ENCODE measurements at regions not wholly inside any gene's neighbourhood (a gene's known extent, or its start where the extent isn't known, plus 50 kb on each side); places are given as distances from the start of the nearest gene placed in this dataset.

GRCh38 chrX:45755703-45756102 is 555.0 kb upstream of the DIPK2B start:
- Histone ChIP-seq H3K27me3 (no peaks in the 10 kb centered on the region), H3K4me3 (no peak overlapping the region), H3K4me1 (no peaks in the 10 kb centered on the region), H3K36me3 (no peaks in the 10 kb centered on the region), H3K9me3 (no peaks in the 10 kb centered on the region), H3K27ac (no peak overlapping the region)
- intact Hi-C loops (cut with DNase I): no loop called here
- 25% methylated on average over 2 of the region's 2 CpGs for WGBS (ENCODE audit: insufficient coverage, low coverage, low lambda C conversion rate, missing lambda C conversion rate)
- ATAC-seq (no peak), DNase-seq (no peak)
- TF ChIP-seq CTCF (IDR thresholded peaks at IDR 0.05): no peak
- no peak for TF ChIP-seq POLR2A (IDR thresholded peaks at IDR 0.05)

- Histone ChIP-seq H3K36me3 (no peaks in the 10 kb centered on the region), H3K27me3 (no peaks in the 10 kb centered on the region), H3K27ac (no peak overlapping the region), H3K9me3 (no peaks in the 10 kb centered on the region), H3K4me3 (no peak overlapping the region), H3K4me1 (no peaks in the 10 kb centered on the region)
- DNase-seq (no peak), ATAC-seq (no peak)
- 42% methylated on average over 3 of the region's 3 CpGs for WGBS (ENCODE audit: insufficient coverage, low coverage, low lambda C conversion rate, missing lambda C conversion rate)
- intact Hi-C loops (cut with DNase I): no loop called here
- TF ChIP-seq CTCF (IDR thresholded peaks at IDR 0.05): no peak
- no peak for TF ChIP-seq POLR2A (IDR thresholded peaks at IDR 0.05)
These were observed 550.5 kb upstream of the DIPK2B start for GRCh38 chrX:45751156-45751555.

GRCh38 chrX:45750639-45751038 is 550.0 kb upstream of the DIPK2B start:
- Histone ChIP-seq H3K27me3 (no peaks in the 10 kb centered on the region), H3K4me3 (no peak overlapping the region), H3K27ac (no peak overlapping the region), H3K36me3 (no peaks in the 10 kb centered on the region), H3K9me3 (no peaks in the 10 kb centered on the region), H3K4me1 (no peaks in the 10 kb centered on the region)
- intact Hi-C loops (cut with DNase I): no loop called here
- no peak for ATAC-seq
- WGBS (ENCODE audit: insufficient coverage, low coverage, low lambda C conversion rate, missing lambda C conversion rate): 41% methylated on average over 4 of the region's 5 CpGs
- no peak for TF ChIP-seq CTCF (IDR thresholded peaks at IDR 0.05)
- TF ChIP-seq POLR2A (IDR thresholded peaks at IDR 0.05): no peak
- no peak for DNase-seq

- no peaks in the 10 kb centered on the region for H3K36me3 ChIP-seq
- no peaks in the 10 kb centered on the region for H3K27me3 ChIP-seq
- WGBS (ENCODE audit: insufficient coverage, low coverage, low lambda C conversion rate, missing lambda C conversion rate): 69% methylated on average over 4 of the region's 4 CpGs
- H3K4me3 ChIP-seq: no peak overlapping the region
- no peaks in the 10 kb centered on the region for H3K9me3 ChIP-seq
- intact Hi-C loops (cut with DNase I): no loop called here
- ATAC-seq: peak in 2 of 4 donors; percentile 45 to 49
- TF ChIP-seq CTCF (IDR thresholded peaks at IDR 0.05): peak; percentile 18 to 43 (median 24)
- no peak for TF ChIP-seq POLR2A (IDR thresholded peaks at IDR 0.05)
- H3K27ac ChIP-seq: no peak overlapping the region
- no peak for DNase-seq
- no peaks in the 10 kb centered on the region for H3K4me1 ChIP-seq
These were observed 548.7 kb upstream of the DIPK2B start for GRCh38 chrX:45749375-45749774.

- Histone ChIP-seq H3K27me3 (no peaks in the 10 kb centered on the region), H3K9me3 (no peaks in the 10 kb centered on the region), H3K27ac (no peak overlapping the region), H3K4me1 (no peaks in the 10 kb centered on the region), H3K4me3 (no peak overlapping the region), H3K36me3 (no peaks in the 10 kb centered on the region)
- intact Hi-C loops (cut with DNase I): no loop called here
- no peak for ATAC-seq
- 53% methylated on average over 1 of the region's 1 CpG for WGBS (ENCODE audit: insufficient coverage, low coverage, low lambda C conversion rate, missing lambda C conversion rate)
- TF ChIP-seq CTCF (IDR thresholded peaks at IDR 0.05): no peak
- no peak for TF ChIP-seq POLR2A (IDR thresholded peaks at IDR 0.05)
- no peak for DNase-seq
These were observed 547.7 kb upstream of the DIPK2B start for GRCh38 chrX:45748369-45748774.
